C1 segment of cervical spinal cord (tissue), 14 donors: ENCODE measurements at regions not wholly inside any gene's neighbourhood (a gene's known extent, or its start where the extent isn't known, plus 50 kb on each side); places are given as distances from the start of the nearest gene placed in this dataset.
"Not testable (repeated sequence)": the region's sequence is repeated elsewhere in the genome, so short reads cannot be mapped to it uniquely, and the experiment has no call there.

ENCODE experiments used
- DNase-seq, 14 donors: peaks; one replicate each; lab custom pipeline; 2025; lab: John Stamatoyannopoulos, UW

DNA sequence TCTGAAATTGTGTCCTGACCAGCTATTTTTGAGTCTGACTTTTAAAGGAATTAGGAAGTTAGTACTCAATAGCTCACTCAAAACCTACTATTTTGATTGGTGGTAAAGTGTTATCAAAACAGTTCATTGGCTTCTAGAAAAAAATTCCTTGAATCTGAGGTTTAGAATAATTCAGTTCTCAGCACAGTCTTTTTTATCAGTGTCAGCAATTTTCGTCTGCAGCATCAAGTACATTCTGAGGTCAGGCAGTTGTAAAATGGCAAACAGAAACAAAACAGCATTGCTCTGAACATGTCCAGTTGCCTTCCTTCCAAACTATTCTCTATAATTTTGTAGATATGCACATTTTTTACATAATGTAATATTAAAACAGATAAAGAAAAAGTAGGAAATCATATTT is 1644.1 kb downstream of the SLITRK5 start:
- DNase-seq, result no peak

DNA sequence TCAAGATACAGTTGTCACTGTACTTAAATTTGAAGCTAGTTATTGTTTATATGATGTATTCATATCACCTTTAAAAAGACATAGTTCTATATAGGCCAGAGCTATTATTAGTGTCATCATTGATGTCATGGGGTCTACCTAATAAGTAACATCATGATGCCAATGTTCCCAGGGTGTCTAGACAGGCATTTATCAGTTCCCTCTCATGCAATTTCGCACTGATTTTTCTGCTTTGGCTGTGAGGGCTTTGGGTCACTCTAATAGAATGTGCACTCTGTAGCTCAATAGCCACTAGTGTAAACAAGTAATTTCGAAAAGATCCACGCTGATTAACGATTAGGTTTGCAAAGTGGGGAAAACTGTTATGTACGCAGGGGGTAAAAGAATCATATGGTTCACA is 1651.3 kb downstream of the SLITRK5 start:
- DNase-seq, result no peak

DNA sequence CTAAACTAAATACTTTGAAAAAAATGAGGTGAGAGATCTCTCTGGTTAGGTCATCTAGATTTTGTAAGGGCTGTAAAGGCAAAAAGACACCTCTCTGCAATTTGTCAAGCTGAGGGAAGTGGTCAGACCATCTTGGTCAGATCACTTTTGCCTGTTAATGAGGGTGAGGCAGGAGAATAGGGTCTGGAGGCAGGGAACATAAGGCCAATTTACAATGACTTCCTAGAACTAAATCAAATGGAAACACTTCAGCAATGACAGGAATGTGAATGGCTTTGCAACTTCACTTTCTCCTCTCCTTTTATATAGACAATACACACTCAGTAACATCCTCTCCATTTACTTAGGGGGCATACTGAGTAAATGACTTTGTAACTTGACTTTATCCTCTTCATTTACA is 1653.4 kb downstream of the SLITRK5 start:
- no peak for DNase-seq

DNA sequence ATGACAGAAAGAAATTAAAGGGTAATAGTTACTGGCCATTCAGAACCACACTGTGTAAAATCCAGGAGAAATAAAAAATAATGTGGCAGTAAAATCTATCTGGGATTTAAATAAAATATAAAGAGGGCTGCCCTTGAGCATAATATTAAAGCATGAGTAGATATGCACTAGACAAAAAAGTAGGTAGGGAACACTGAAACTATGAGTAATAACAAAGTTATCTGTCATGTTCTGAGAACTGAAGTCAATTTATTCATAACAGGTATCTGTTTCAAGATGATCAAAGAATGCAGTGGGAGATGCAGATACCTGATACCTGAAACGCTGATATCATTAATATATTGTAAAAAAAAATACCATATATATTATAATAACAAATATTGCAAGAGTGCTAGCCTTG is 1672.0 kb downstream of the SLITRK5 start:
- DNase-seq, result no peak

DNA sequence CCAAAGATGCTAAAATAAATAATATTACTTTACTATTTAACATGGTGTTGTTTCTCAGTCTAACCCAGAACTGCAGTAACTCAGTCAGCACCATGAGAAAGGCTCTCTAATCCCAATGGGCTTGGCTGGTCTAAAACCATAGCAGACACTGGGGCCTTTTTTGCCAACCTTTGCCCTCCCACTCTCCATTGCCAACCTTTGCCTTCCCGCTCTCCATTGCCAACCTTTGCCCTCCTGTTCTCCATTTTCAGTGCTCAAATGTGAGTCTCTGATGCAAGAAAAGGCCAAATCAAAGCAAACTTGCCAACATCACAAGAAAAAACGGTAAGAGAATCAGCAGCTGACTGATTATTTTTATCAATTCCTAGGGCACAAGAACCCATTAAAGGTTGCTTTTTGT is 1681.2 kb downstream of the SLITRK5 start:
- DNase-seq, result no peak

DNA sequence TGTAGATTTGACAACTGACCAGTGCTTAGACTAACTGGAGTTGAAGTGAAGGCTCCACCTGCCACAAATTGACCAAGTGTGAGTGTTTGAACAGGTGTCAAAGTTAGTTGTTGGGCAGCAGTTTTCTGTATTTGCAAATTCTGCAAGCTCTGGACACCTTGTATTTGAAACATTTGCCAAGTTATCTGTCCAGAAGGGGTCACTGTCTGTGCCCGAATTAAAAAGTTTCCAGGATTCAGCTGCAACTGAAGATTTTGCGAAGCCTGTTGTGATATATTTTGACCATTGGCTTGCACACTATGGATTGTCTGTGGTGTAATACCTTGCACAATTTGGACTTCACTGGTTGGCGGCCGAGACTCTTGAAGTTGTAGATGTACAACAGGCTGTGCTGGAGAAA is 1690.7 kb downstream of the SLITRK5 start:
- DNase-seq, result no peak

DNA sequence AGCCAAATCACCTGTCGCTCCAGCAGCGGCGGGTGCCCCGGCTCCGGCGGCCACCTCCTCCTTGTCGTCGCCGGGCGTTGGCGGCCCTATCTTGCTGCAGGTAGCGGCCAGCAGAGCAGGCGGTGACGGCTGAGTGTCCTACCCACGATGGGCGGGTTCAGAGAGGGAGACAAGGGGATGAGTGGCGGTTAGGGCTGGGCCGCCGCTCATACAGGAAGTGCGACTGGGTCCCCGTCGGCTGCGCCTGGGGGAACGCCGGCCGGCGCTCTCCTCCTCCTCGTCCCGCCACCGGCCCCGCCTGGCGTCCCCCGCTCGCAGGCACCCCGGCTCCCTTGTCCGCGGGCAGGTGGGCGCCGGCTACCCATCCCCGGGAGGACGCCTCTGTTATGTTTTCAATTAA is 1692.0 kb downstream of the SLITRK5 start:
- no peak for DNase-seq

DNA sequence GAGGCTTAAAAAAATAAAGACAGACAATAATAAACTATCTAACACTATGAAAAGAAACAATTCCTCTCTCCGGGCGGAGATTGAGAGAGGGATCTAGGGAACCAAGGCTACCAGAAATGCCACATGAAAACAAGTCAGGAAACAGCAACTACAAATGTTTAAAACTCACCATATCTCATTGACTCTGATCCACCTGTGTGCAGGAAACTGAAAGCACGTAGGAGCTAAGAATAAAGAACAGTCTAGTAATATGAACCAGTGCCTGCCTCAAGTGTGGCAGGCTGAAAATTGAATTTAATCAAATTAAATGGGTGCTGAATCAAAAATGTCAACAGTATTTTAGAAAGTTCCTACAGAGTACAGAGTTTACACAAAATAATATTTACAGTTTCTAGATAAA is 1701.0 kb downstream of the SLITRK5 start:
- no peak for DNase-seq

DNA sequence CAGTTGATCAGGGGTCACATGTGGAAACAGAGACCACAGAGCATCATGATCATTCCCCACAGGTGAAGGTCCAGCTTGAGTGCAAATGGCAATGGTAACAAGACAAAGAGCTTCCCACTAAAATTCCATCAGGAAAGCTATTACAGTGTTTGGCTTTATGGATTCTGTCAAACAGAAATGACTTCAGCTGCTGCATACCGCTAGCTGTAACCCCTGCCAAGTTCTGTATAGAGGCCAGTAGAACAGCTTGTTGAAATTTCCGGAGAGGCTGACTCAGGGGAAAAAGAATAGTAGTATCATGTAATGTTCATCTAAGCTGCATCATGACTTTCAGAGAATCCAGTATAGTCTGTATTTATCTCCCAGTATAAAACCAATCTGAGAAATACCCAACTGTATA is 1704.7 kb downstream of the SLITRK5 start:
- DNase-seq, result no peak

DNA sequence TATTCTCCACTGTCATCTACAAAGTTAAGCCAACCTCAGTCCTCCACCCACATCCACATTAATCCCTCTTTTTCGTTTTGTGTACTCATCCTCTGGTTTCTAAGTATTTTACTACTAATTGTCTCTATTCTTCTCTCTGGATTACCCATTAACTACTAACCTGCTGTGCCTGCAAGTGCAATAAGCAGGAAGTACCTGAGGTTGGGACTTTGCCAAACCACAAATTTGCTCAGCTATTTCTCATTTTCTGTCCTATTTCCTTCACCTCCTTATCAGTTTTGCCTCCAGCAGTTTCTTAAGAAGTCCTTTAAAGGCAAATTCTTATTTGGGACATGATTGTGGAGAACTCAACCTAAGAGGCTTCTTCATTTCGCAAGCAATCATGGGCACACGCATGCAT is 1708.9 kb downstream of the SLITRK5 start:
- DNase-seq, result no peak

DNA sequence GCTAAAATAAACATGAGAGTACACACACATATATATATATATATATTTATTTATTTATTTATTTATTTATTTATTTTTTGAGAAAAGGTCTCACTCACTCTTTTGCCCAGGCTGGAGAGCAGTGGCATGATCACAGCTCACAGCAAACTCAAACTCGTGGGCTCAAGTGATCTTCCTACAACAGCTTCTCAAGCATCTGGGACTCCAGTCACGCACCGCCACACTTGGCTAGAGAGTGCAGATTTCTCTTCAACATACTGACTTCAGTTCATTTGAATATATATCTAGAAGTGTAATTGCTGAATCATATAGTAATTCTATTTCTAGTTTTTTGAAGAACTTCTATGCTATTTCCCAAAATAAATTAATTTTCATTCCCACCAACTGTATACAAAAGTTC is 1711.8 kb downstream of the SLITRK5 start:
- DNase-seq, result no peak

DNA sequence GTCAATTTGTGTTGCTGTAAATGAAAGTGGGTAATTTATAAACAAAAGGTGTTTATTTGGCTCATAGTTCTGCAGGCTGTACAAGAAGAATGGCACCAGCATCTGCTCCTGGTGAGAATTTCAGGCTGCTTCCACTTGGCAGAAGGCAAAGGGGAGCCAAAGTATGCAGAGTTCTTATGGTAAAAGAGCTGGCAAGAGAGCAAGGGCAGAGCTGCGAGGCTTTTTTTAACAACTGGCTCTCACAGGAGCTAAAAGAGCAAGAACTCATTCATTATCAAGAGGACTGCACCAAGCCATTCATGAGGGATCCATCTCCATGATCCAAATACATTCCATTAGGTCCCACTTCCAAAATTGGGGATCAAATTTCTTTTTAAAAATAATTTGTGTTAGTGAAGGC is 1712.7 kb downstream of the SLITRK5 start:
- no peak for DNase-seq

DNA sequence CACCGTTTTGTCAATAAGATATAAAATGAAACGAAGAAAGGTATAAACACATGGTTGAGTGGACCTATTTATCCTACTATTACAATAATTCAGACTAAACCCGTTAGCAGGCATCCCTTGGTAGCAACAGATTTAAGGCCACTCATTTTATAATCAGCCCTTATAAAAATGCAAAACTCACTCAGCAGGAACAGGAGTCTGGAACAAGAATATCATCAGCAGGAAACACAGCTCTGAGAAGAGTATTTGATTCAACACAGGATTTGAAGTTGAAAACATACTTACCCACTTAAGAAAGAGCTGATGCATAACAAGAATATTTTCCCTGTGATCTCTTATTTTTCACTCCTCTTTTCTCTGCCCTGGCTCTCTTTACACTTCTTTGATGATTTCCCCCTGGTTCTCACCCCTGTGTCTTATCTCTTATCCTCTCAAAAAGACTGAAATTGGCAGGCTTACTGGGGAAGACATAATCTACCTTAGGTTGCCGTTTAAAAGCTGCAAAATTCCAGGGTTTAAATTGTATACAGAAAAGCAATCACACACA is 1722.7 kb downstream of the SLITRK5 start:
- no peak for DNase-seq

DNA sequence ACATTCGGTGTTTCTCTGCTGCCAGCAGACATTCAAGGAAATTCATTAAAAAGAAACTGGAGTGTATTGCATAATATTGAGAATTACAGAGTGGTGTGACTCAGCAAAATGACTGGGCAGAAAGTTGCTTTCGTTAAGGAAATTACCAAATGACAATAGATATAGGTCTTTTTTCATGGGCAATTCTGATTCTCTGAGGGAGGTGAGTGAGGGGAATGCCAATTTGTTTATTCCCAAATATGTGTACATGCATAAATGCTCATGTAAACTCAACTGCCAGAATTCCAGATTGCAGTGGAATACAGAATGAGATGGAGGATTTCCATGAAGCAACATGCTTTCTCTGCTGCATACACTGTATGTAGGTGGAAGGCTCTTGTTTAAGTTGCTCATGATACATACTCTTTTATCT is 1730.1 kb downstream of the SLITRK5 start:
- DNase-seq, result no peak

DNA sequence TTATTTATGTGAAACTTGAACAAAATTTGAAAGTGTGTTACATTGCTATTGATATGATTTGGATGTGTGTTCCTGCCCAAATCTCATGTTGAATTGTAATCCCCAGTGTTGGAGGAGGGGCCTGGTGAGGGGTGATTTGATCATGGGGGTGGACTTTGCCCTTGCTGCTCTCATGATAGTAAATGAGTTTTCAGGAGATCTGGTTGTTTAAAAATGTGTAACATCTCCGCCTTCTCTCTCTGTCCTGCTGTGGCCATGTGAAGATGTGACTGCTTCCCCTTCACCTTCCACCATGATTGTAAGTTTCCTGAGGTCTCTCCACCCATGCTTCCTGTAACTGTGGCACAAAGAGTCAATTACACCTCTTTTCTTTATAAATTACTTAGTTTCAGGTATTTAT is 1731.0 kb downstream of the SLITRK5 start:
- DNase-seq, result no peak

DNA sequence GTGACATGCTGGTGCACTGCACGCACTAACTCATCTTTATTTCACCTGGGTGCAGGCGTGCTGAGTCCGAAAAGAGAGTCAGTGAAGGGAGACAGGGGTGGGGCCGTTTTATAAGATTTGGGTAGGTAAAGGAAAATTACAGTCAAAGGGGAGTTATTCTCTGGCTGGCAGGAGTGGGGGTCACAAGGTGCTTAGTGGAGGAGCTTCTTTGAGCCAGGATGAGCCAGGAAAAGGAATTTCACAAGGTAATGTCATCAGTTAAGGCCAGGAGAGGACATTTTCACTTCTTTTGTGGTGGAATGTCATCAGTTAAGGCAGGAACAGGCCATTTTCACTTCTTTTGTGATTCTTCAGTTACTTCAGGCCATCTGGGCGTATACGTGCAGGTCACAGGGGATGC is 1734.9 kb downstream of the SLITRK5 start:
- not testable (repeated sequence) for DNase-seq

DNA sequence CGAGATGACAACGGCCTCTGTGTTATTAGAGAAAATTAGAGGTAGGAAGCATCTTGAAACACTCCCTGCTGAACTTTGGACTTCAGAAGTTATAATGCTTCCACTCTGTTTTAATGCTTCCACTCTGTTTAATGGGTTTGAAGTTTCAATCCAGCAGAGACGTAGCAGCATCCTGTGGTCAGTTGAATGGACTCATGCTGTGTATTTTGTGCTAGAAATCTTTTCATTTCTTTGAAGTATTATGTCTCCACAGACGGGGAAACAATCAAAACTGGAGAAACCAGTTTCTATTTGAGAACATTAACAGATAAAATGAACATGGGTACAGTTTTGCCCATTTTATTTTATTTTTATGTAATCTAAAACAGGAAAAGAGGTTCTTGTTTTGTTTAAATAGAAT is 1736.2 kb downstream of the SLITRK5 start:
- DNase-seq, result no peak

DNA sequence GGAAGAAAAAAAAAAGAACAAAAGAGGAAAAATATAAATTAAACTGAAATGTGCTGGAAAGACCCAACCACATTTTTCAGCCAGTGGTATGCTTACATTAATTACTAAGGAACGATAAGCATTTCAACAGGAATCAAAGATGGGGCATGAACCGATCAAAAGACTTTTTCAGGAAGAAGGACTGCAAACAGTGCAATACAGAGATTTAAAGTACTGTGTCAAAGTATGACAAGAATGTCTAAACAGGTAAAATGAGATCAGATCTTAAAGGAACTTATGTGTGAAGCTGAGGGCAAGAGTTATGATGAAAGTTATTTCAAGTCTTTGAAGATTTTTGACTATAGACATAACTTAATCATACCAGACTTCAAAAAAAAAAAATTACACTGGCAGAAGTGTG is 1761.8 kb downstream of the SLITRK5 start:
- DNase-seq, result no peak

DNA sequence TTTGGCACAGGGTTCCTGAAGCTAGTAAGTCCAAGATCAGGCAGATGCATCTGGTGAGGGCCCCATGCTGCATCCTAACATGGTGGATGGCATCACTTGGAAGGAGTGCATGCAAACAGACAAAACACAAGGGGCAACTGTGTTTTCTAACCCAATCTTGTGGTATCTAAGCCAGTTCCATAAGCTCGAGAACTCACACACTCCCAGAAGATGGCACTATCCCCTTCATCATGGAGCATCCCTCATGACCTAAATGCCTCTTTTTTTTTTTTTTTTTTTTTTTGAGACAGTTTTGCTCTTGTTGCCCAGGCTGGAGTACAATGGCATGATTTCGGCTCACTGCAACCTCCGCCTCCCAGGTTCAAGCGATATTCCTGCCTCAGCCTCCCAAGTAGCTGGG is 1763.5 kb downstream of the SLITRK5 start:
- not testable (repeated sequence) for DNase-seq

DNA sequence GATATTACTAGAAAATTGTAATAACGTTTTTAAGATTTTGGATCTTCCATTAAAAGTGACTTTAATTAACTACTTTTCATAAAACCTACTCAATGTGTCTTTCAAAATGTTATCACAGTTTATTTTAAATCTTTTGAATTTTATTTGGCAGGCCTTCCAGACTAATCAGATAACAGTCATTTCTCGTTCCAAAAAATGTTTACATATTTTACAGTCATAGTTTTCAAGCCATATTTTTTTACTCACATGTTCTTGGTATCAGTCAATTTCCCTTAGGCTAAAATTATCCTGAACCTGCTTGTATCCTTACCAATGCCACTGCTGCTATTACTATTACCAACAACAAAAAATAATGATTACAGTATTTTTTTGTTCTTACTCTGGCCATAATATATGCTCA is 1783.5 kb downstream of the SLITRK5 start:
- no peak for DNase-seq

DNA sequence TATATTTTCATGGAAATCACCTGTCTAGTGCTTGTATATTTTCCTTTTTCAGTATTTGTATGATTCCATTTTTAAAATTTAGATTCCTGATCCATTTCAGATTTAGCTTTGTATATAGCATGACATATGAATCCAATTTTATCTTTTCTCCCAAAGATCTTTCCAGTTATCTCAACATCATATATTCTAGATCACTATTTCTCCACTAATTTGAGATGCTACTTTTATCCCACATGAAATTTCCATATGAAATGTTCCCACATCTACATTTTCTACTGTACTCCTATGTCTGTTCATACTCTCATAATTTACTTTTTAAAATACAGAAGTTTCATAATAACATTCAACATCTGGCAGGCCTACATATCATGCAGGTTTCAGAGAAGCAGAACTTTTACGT is 1784.1 kb downstream of the SLITRK5 start:
- DNase-seq, result no peak

DNA sequence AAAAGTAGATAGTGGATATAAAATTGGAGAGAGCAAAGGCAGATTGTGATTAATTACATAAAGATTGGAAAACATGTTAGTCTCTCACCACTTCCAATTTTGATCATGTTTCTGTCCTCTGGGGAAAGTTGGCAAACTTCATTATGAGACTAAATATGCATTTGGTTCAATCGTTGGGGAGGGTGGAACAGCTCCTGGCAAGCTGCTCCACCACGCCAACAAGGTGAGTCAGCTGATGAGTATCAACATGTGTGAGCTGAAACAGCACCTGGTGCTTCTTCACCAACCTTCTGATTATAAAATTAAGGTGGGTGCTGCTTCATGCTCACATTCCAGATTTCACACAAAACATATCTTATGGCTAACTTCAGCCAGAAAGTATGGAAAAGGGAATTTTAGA is 1784.6 kb downstream of the SLITRK5 start:
- DNase-seq, result no peak

DNA sequence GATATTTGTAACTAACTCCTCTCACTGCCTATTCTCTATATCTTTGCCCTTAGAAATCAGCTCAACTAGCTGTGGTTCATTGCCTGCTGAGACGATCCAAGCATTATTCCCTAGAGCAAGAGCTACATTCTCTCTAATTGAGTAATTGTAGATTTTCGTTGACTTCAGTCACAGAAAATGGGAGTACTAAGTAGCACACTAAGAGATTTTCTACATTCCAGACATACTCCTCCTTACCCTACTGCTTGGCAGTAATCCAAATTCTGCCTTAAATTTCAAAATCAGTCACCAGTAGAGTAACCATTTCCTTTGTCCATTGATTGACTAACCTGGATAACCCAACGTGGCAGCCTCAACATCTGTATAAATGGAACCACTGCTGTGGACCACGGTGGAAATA is 1786.8 kb downstream of the SLITRK5 start:
- no peak for DNase-seq

DNA sequence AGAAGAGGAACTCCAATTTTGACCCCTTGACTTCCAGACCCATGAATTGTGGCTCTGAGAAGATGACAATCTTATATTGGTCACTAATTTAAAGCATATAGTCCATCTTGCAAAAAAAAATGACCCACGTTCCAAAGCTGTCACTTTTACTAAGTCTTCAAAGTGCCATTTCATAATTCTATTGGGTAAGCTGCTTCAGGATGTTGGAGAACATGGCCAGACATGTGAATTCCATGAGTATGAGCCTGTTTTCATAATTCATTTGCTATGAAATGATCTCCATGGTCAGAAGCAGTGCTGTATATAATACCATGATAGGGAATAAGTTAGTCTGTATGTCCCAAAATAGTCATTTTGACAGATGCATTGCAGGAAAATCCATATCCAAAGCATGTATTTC is 1787.3 kb downstream of the SLITRK5 start:
- DNase-seq, result no peak

DNA sequence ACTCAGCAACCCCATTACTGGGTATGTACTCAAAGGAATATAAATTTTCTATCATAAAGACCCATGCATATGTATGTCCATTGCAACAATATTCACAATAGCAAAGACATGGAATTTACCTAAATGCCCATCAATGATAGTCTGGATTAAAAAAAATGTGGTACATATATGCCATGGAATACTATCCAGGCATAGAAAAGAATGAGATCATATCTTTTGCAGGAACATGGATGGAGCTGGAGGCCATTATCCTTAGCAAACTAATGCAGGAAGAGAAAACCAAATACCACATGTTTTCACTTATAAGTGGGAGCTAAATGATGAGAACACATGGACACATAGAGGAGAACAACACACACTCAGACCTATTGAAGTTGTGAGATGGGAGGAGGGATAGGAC is 1789.7 kb downstream of the SLITRK5 start:
- not testable (repeated sequence) for DNase-seq
